ENCODE measurements at regions not wholly inside any gene's neighbourhood (a gene's known extent, or its start where the extent isn't known, plus 50 kb on each side); places are given as distances from the start of the nearest gene placed in this dataset.

DNA sequence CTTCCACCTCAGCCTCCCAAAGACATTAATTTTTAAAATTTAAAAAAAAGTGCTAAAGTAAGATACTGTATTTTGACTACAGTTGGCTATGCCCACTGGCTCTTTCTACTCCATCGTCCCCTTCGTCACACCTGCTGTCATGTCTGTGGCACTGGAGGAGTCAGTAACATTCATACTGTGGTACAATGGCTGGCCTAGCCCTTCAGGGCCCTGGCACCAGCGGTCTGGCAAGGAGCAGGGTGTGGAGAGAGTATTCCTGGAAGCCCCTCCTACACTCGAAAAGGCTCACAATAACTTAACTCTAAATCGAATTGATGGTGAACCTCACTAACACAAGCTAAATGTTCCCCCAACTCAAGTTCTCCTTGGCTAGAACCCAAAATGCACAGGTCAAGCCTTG, 89.7 kb upstream of the RASGRF1 start:
- no TSS peak for BruUV-seq (replicated peaks)
- H3K9ac ChIP-seq (ENCODE audit: low read length): no peak overlapping the region
- DNase-seq (ENCODE audit: low read depth, low spot score) (no peak), ATAC-seq (no peak)
- ChIA-PET CTCF (interaction anchor here (1.0 to 7.1 kb wide), 2 partner anchors 152 to 173 kb away, joined by 4 to 234 read pairs; no protein-coding TSS in a partner anchor), POLR2A (no interaction called here), RAD21 (ENCODE audit: low non-redundant PET in 1 of 2, low total read pairs in 2 of 2, uncharacterized antibody in 2 of 2, unreplicated experiment in 2 of 2) (no interaction called here)
- H3K79me2 ChIP-seq (ENCODE audit: insufficient read depth, low read length): no peaks in the 10 kb centered on the region
- TF ChIP-seq EZH2 (IDR thresholded peaks at IDR 0.05) (no peak), EGR1 (IDR thresholded peaks at IDR 0.05; ENCODE audit: low read depth) (no peak), ELF1 (IDR thresholded peaks at IDR 0.05; ENCODE audit: borderline replicate concordance, low read depth) (no peak), FOSL1 (IDR thresholded peaks at IDR 0.05; ENCODE audit: low read depth) (no peak)
- TF ChIP-seq, protein P1, sequence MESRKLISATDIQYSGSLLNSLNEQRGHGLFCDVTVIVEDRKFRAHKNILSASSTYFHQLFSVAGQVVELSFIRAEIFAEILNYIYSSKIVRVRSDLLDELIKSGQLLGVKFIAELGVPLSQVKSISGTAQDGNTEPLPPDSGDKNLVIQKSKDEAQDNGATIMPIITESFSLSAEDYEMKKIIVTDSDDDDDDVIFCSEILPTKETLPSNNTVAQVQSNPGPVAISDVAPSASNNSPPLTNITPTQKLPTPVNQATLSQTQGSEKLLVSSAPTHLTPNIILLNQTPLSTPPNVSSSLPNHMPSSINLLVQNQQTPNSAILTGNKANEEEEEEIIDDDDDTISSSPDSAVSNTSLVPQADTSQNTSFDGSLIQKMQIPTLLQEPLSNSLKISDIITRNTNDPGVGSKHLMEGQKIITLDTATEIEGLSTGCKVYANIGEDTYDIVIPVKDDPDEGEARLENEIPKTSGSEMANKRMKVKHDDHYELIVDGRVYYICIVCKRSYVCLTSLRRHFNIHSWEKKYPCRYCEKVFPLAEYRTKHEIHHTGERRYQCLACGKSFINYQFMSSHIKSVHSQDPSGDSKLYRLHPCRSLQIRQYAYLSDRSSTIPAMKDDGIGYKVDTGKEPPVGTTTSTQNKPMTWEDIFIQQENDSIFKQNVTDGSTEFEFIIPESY (IDR thresholded peaks at IDR 0.05; ENCODE audit: extremely low read depth, insufficient replicate concordance, low read length): no peak
- TF ChIP-seq, protein P2, sequence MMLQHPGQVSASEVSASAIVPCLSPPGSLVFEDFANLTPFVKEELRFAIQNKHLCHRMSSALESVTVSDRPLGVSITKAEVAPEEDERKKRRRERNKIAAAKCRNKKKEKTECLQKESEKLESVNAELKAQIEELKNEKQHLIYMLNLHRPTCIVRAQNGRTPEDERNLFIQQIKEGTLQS (IDR thresholded peaks at IDR 0.05): no peak
- no peak overlapping the region for H3K27ac ChIP-seq (ENCODE audit: low read depth, low read length)
- H3K9me2 ChIP-seq (ENCODE audit: insufficient read depth): no peaks in the 10 kb centered on the region
- no peak overlapping the region for H3K4me3 ChIP-seq (replicated peaks in 1 of 2; ENCODE audit: low read depth in 1 of 2, low read length in 2 of 2)
- H2AFZ ChIP-seq (ENCODE audit: low read depth, low read length, poor library complexity, severe bottlenecking): no peak overlapping the region
- no peak overlapping the region for H3K4me2 ChIP-seq (ENCODE audit: low read length)
- no peaks in the 10 kb centered on the region for H3K36me3 ChIP-seq (ENCODE audit: control insufficient read depth in 1 of 2, insufficient read depth in 2 of 2, low read length in 2 of 2)
- no peaks in the 10 kb centered on the region; the same call in 1 of the 2 replicates for H3K27me3 ChIP-seq (ENCODE audit: insufficient read depth, low read length)
- no peaks in the 10 kb centered on the region for H4K20me1 ChIP-seq (ENCODE audit: insufficient read depth)
- H3K9me3 ChIP-seq (ENCODE audit: control insufficient read depth in 1 of 2, insufficient read depth in 1 of 2, low read depth in 1 of 2, low read length in 2 of 2): no peaks in the 10 kb centered on the region
- intact Hi-C loops (cut with micrococcal nuclease): loop anchor here (10.0 kb wide), 1 partner anchor 426 kb away; no protein-coding TSS in a partner anchor
- peaks cover 16 to 24% of the 10 kb centered on the region in 2 experiments for H3K4me1 ChIP-seq (ENCODE audit: control insufficient read depth in 1 of 2, insufficient read depth in 2 of 2, low read length in 2 of 2)

DNA sequence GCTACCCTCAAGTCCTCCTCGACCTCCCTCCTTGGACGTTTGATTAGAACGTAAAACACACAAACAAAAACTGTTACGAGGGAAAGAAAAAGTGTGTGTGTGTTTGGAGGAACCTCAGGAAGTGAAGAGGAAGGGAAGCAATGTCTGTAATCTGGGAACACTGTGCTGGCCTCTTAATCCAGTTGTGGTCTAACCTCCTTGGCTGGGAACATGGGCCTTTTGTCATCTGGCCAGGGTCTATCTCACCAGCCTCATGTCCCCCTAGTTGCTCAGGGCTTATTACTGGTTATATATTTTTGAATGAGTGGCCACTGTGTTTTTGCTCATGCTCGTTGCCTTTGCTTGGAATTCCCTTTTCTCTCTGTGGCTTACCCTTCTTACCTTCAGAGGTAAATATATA, 89.0 kb upstream of the RASGRF1 start:
- Histone ChIP-seq H3K4me3 (replicated peaks in 1 of 2; ENCODE audit: low read depth in 1 of 2, low read length in 2 of 2) (no peak overlapping the region), H4K20me1 (ENCODE audit: insufficient read depth) (no peaks in the 10 kb centered on the region), H3K9me3 (ENCODE audit: control insufficient read depth in 1 of 2, insufficient read depth in 1 of 2, low read depth in 1 of 2, low read length in 2 of 2) (no peaks in the 10 kb centered on the region), H3K36me3 (ENCODE audit: control insufficient read depth in 1 of 2, insufficient read depth in 2 of 2, low read length in 2 of 2) (no peaks in the 10 kb centered on the region), H2AFZ (ENCODE audit: low read depth, low read length, poor library complexity, severe bottlenecking) (peak overlapping the region; percentile 56), H3K27me3 (ENCODE audit: insufficient read depth, low read length) (no peaks in the 10 kb centered on the region; the same call in 1 of the 2 replicates), H3K79me2 (ENCODE audit: insufficient read depth, low read length) (no peaks in the 10 kb centered on the region), H3K27ac (ENCODE audit: low read depth, low read length) (no peak overlapping the region), H3K9ac (ENCODE audit: low read length) (no peak overlapping the region), H3K9me2 (ENCODE audit: insufficient read depth) (no peaks in the 10 kb centered on the region), H3K4me2 (ENCODE audit: low read length) (peak overlapping the region; percentile 64), H3K4me1 (ENCODE audit: control insufficient read depth in 1 of 2, insufficient read depth in 2 of 2, low read length in 2 of 2) (peaks cover 10 to 17% of the 10 kb centered on the region in 2 experiments)
- TF ChIP-seq CBX3 (IDR thresholded peaks at IDR 0.05; ENCODE audit: low read depth) (no peak), SIN3A (IDR thresholded peaks at IDR 0.05; ENCODE audit: low read depth) (no peak), EGR1 (IDR thresholded peaks at IDR 0.05; ENCODE audit: low read depth) (no peak), TCF7L2 (IDR thresholded peaks at IDR 0.05; ENCODE audit: borderline replicate concordance, extremely low read depth, insufficient read depth, insufficient read length) (no peak), SRF (IDR thresholded peaks at IDR 0.05; ENCODE audit: low read depth) (no peak), CEBPB (IDR thresholded peaks at IDR 0.05; ENCODE audit: low read depth) (no peak), RAD21 (IDR thresholded peaks at IDR 0.05; ENCODE audit: low read depth) (no peak), POLR2A (IDR thresholded peaks at IDR 0.05; ENCODE audit: borderline replicate concordance, extremely low read depth, insufficient read depth, insufficient read length) (no peak), ELF1 (IDR thresholded peaks at IDR 0.05; ENCODE audit: borderline replicate concordance, low read depth) (no peak), ZFX (IDR thresholded peaks at IDR 0.05) (no peak), FOSL1 (IDR thresholded peaks at IDR 0.05; ENCODE audit: low read depth) (no peak)
- TF ChIP-seq, protein P3, sequence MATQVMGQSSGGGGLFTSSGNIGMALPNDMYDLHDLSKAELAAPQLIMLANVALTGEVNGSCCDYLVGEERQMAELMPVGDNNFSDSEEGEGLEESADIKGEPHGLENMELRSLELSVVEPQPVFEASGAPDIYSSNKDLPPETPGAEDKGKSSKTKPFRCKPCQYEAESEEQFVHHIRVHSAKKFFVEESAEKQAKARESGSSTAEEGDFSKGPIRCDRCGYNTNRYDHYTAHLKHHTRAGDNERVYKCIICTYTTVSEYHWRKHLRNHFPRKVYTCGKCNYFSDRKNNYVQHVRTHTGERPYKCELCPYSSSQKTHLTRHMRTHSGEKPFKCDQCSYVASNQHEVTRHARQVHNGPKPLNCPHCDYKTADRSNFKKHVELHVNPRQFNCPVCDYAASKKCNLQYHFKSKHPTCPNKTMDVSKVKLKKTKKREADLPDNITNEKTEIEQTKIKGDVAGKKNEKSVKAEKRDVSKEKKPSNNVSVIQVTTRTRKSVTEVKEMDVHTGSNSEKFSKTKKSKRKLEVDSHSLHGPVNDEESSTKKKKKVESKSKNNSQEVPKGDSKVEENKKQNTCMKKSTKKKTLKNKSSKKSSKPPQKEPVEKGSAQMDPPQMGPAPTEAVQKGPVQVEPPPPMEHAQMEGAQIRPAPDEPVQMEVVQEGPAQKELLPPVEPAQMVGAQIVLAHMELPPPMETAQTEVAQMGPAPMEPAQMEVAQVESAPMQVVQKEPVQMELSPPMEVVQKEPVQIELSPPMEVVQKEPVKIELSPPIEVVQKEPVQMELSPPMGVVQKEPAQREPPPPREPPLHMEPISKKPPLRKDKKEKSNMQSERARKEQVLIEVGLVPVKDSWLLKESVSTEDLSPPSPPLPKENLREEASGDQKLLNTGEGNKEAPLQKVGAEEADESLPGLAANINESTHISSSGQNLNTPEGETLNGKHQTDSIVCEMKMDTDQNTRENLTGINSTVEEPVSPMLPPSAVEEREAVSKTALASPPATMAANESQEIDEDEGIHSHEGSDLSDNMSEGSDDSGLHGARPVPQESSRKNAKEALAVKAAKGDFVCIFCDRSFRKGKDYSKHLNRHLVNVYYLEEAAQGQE (IDR thresholded peaks at IDR 0.05; ENCODE audit: low read depth): no peak
- TF ChIP-seq, protein P4, sequence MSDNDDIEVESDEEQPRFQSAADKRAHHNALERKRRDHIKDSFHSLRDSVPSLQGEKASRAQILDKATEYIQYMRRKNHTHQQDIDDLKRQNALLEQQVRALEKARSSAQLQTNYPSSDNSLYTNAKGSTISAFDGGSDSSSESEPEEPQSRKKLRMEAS (IDR thresholded peaks at IDR 0.05): no peak
- intact Hi-C loops (cut with micrococcal nuclease): no loop called here
- no TSS peak for BruUV-seq (replicated peaks)
- ChIA-PET POLR2A (interaction anchor here (2.4 kb wide), 1 partner anchor 10 kb away, joined by 7 read pairs; no protein-coding TSS in a partner anchor), RAD21 (ENCODE audit: low non-redundant PET in 1 of 2, low total read pairs in 2 of 2, uncharacterized antibody in 2 of 2, unreplicated experiment in 2 of 2) (interaction anchor here in 1 of 2 experiments (1.3 kb wide), 1 partner anchor 152 kb away, joined by 3 read pairs; no protein-coding TSS in a partner anchor), CTCF (interaction anchor here (1.2 kb wide), 1 partner anchor 151 kb away, joined by 5 read pairs; no protein-coding TSS in a partner anchor)
- DNase-seq (ENCODE audit: low read depth, low spot score): no peak
- ATAC-seq: no peak
